GM21717 (cell line): ENCODE measurements at regions not wholly inside any gene's neighbourhood (a gene's known extent, or its start where the extent isn't known, plus 50 kb on each side); places are given as distances from the start of the nearest gene placed in this dataset.
"Not testable (repeated sequence)": the region's sequence is repeated elsewhere in the genome, so short reads cannot be mapped to it uniquely, and the experiment has no call there.

Source experiments
- ATAC-seq: cut with Tn5 transposase; IDR thresholded peaks from one replicate; pipeline ENCODE4 v1.9.1; 2021; ENCODE audit warnings: mild to moderate bottlenecking, moderate library complexity; ENCODE audit not compliant: unreplicated experiment

DNA sequence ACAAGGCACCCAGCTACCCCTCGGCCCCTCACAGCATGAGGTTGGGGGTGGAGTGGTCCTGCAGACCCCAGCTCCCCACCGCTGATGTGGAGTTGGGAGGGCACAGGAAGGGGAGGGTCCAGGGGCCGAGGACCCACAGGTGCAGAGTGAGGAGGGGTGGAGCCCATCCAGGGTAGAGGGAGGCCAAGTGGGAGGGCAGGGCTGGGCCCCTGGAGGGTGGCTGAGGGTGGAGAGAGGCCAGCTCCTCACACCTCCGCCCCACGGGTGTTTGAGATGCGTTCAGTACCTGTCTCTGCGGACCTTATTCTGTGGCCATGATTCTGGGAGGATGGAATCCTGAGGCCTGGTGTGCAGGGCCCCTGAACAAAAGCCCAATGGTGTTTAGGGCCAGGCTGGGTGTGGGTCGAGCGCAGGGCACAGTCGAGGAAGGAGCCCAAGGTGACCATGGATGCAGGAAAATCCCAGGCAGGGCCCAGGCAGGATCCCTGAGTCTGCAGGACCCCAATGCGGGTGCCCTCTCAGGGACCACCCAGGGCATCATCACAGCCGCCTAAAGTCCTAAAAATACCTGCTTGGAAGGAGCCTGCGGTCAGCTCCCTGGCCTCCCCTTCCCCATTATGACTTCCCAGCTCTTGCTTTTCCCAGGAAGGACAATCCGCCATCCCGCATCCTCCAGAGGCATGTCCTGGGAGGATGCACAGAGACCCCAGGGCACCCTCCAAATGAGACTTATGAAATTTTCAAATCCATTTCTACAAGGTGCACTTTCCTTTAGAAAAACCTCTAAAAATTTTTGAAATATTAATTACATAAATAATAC lies 377.1 kb upstream of the SFSWAP start:
- ATAC-seq: no peak

DNA sequence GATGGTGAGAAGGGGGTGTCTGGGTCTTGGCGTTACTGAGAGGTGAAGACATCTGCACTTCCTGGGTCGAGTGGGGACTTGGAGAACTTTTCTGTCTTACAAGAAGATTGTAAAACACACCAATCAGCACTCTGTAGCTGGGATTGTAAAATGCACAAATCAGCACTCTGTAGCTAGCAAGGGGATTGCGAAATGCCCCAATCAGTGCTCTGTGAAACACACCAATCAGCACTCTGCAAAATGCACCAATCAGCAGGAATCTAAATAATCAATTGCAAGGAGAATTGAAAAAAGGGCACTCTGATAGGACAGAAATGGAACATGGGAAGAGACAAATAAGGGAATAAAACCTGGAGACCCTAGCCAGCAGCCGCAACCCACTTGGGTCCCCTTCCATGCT lies 376.1 kb upstream of the SFSWAP start:
- ATAC-seq: no peak

DNA sequence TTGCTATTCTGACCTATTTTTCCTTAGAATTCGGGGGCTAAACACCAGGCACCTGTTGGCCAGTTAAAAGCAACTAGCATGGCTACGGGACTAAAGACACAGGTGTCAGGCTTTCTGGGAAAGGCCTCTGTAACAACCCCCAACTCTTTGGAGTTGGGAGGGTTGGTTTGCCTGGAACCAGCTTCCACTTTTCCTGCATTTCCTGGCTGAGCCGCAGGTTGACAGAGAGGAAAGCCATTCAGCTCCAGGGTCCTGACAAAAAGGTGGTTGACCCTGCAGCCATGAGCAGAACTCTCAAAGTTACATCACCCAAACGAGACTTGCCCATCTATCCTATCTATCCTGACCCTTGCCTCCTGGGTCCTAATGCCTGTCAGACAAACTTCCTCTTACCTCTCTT lies 375.4 kb upstream of the SFSWAP start:
- ATAC-seq: no peak

DNA sequence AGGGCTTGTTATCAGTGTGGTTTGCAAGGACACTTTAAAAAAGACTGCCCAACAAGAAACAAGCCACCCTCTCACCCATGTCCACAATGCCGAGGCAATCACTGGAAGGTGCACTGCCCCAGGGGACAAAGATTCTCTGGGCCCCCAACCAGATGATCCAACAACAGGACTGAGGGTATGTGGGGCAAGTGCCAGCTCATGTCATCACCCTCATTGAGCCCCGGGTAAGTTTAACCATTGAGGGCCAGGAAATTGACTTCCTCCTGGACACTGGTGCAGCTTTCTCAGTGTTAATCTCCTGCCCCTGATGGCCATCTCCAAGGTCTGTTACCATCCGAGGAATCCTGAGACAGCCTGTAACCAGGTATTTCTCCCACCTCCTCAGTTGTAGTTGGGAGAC lies 373.0 kb upstream of the SFSWAP start:
- not testable (repeated sequence) for ATAC-seq

DNA sequence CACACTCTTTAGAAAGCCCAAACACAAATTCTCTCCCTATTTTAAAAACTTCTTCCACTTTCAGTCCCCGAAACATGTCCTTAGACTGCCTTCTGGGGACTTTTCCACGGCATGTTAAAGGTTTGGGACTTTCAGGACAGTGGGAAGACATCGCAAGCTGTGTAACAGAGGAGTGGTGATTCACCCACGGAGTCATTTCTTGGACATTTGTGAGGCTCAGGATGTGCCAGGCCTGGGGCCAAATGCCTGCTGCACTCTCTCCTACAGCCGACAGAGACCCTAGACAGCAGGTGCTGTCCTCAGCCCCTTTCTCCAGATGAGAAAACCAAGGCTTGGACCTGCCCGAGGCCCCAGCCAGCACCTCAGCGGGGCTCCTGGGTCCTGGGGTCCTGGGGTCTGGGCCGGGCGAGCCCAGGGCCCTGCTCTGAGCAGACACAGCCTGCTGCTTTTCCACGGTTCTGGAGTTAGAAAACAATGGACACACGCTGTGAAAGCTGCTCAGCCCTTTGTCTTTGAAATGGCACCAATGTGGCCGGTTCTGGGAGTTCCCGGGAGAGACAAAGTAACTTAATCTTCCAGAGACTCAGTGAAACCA lies 370.2 kb upstream of the SFSWAP start:
- no peak for ATAC-seq

DNA sequence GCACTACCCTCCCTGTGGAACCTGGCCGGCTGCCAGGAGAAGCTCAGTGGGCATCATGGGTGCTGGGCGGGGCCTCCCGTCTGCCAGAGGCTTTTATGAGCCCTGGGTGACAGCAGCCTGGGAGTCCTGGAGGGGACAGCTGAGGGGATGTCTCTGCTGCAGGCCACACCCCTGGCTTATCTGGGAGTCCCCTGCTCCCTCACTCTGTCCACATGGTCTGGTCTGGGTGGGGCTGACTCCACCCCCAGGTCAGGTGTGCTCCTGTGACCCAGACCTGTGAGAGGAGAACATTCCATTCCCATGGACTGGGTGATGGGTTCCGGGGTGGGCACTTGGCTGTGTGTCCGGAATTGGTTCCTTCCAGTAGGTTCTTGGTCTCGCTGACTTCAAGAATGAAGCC lies 369.3 kb upstream of the SFSWAP start:
- not testable (repeated sequence) for ATAC-seq

DNA sequence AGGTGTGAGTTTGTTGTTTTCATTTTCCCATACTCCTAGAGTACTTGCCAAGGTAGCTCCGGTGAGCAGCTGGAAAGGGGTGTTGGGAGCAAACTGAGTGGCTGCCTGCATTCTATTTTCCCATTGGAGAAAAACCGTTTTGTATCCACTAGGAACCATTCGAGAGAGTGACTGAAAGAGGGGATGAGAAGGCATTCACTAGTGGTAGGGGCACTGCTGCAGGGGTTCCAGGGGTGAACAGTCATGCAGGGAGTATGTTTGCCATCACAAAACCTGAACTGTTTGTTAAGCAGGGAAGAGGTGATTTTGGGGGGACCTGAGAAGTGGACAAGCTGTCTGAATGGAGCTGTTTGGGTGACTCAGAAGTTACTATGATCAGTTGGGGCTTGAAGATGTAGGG lies 367.5 kb upstream of the SFSWAP start:
- not testable (repeated sequence) for ATAC-seq

DNA sequence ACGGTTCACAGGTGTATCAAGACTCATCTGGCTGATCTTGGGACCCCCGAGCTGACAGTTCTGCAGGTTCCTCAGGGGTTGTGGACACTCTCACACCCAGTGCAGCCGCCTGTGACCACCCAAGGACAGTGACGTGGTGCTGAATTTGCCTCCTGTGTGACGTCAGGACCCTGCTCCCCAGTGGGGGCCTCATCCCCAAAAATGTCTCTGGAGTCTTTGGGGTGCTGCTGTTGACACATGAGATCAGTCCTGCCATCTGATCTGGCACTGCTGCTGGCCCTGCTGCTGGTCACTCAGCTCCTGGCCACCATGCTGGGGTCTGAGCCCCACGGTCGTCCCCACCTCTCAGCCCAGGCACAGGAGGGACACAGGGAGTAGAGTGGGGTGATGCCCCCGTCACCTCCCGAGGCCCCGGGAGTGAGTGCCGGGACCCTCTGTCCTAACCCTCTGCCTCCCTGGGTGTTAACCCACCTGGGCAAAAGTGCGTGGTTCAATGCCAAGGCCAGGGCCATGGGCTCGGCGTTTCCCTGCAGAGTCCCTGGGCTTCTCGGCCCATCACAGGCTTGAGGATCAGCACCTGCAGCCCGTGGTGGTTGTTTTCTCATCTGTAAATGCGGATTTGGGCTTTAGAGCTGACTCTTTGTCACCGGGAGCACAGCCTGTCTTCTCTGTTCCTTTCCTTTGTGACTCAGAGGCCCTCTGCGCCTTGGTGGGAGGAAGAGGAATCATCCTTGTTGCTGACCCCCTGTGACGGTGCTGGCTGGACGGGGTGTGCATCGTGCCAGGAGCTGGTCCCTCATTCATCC lies 366.0 kb upstream of the SFSWAP start:
- not testable (repeated sequence) for ATAC-seq

DNA sequence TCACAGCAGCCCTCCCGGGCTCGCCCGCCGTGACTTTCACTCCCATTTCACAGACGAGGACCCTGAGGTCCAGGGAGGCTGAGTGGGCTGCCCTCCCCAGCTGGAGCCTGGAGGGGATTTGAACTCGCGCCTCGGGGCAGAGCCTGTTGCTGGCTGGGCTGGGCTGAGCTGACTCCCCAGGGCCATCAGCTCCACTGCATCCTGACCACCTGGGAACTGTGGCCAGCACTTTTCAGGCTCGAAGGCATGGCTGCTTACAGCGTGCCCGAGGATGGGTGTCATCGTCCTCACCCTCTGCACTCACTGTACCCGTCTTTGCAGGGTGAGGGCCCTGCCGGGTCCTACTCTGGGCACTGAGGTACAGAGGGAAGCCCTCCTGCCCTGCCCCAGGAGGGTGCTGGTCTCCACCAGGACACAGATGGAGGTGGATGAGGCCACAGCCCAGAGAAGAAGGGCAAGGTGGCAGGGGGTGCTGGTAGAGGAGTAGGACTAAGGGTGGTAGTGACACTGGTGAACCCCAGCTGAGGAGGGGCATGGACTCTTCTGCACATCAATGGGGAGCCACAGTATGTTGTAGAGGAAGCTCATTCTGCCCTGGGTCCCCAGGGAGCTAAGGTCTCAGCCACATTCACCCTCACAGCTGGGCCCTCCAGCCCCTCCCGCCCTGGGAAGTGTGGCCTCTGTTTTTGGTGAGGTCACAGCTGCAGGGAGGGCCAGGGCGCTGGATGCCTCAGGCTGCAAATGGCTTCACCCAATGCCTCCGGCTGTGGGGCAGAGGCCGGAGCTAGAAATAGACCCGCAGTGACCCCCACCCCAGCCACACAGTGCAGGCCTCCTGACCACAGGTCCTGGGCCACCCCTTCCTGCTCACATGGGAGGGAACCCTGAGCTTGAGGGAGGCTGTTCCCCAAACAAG lies 365.1 kb upstream of the SFSWAP start:
- ATAC-seq: no peak

DNA sequence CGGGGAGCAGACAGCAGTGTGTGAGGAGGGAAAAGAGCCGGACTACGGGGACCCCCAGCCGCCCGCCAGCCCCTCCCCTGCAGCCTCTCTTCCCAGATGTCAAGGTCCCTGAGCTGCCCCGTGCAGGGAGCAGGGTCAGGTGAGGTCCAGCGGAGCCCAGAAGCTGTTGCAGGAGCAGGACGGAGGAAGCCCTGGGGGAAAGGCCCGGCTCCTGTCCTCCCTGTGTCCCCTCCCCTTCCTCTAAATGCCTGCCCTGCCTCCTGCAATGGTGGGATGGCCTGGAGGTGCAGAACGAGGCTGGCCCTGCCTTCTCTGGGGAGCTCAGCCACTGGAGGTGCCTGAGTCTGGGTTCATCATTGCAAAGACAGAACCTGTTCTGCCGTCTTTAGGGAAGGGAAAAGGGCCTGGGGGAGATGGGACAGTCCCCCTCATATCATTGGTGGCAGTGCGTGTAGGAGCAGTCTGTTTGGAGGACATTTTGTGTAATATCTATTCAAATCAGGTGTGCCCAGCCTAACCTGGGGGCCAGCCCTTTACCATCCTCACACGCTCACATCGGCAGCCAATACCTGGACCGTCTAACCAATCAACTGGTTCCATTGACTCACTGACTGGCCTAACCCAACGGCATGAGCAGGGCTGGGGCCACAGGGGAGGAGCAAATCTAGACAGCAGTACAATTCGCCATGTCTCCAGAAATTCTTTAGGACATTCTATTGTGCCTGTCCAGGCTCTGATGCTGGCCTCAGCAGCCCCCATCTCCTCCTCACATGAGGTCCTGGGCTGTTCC lies 364.1 kb upstream of the SFSWAP start:
- ATAC-seq: no peak

DNA sequence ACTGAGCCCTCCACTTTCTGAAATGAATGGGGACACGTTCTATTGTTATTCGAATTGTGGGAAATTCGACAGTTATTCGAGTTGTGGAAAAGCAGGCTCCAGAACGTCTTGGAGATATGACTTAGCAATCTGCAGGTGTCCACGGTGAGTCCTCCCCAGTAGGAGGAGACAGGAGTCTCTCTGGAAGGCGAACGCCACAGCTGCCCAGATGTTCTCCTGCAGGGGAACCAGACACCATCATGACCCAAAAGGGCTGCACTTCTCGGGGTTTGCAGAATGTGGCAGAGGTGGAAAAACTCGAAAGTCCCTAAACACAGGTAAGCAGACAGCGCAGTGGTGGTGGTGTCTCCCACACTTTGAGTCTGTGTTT lies 363.6 kb upstream of the SFSWAP start:
- no peak for ATAC-seq

DNA sequence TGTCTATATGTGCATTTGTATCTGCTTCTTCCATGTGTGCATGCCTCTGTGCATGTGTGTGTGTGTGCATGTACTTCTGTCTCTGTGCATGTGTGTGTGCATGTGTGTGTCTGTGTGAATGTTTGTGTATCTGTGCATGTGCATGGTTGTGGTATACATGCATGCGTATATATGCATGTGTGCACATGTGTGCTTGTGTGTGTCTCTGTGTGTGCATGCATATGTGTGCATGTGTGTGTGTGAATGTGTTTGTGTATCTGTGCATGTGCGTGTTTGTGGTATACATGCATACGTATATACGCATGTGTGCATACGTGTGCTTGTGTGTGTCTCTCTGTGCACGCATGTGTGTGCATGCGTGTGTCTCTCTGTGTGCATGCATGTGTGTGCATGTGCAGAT lies 363.2 kb upstream of the SFSWAP start:
- no peak for ATAC-seq

DNA sequence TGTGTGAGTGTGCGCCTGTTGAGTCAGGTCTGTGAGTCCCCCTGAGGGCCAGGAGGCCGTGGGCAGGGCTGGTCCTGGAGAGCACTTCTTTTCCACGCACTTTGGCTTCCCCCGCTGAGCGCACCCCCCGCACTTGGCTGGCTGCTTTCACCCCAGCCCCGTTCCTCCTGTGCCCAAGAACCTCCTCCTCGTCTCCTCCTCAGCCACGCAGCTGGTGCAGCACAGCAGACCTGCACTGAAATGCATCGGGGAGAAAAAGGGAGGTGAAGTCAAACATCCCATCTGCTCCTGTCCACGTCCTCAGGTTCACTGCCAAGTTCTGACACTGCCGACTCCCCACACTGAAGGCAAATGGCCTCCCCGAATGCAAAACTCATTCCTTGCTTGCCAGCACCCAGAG lies 362.7 kb upstream of the SFSWAP start:
- ATAC-seq: no peak

DNA sequence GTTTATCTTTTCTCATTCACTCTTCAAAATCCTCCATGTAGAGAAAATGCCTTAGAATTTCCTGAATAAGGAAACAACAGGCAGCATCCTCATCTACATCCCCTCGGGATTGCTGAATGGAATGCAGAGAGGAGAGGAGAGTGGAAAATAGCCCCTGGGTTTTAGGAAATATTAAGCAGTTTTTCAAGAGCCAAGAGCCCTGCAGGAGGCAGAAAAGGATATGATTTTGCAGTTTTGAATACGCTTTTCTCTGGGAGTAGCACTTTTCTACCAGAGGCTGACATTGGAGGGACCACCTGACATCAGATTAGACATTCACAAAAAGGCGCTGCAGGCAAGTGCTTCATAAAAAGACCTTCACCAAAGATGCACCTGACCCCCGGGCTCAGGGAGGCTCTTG lies 362.2 kb upstream of the SFSWAP start:
- ATAC-seq: no peak

DNA sequence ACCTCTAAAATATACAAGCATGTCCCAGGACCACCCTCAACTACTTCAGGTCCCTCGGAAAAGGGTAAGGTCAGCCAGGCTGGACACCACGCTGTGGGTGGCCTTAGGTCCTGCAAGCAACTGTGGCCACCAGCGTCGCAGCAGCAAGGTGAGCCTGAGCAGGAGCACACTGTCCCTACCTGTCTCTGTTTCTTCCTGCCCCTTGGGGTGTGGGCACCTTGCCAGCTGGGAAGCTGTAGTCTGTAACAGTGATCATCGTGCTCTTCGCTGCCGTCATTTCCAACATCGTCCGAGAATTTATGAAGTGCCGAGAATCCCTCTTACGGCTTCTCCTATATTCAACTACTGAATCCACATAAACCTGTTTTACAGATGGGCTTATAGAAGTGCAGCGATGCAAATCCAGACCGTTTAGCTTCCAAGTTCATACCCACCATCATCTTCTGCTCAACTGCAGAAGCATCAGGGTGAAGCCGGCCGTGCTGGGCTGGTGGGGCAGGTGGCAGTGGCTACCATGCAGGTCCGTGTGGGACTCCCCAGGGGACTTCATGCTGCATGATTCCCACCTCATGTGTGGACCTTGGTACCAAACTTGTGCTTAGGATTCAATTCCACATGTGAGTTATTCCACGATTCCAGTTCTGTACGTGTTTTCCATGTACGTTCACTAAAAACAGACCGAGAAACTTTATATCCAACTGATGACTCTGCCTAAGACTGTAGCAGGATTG lies 361.3 kb upstream of the SFSWAP start:
- no peak for ATAC-seq

DNA sequence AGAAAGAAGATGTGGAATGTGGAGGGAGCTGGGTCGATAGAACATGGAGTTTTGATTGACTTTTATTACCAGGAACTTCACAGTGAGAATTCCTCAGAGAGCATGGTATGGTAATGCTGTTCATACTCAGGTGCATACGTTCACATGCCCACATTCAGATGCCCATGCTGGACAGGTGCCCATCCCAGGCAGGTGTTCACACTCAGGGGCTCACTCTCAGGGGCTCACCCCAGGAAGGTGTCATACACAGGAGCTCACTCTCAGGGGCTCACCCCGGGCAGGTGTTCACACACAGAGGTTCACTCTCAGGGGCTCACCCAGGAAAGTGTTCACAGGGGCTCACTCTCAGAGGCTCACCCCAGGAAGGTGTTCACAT lies 360.0 kb upstream of the SFSWAP start:
- ATAC-seq: no peak

DNA sequence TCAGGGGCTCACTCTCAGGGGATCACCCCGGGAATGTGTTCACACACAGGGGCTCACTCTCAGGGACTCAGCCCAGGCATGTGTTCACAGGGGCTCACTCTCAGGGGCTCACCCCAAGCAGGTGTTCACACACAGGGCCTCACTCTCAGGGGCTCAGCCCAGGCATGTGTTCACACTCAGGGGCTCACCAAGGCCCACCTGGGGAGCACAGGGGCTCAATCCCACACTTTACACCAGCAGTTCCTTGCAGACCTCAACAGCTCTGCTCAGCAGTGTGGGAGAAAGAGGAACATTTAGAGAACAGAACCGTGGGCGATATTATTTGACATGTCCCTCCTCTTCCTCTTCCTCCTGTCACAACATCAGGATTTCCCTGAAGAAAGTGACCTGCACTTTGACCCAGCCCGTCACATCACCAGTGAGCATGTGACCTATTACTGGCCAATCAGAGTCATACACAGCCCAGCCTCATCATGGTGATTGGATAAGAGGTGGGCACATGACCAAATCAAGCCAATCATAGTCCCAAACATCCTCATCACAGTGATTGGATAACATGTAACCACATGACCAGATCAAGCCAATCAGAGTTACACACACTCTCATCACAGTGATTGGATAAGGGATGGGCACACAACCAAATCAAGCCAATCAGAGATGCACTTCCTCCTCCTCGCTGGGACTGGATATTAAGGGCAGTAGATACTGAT lies 359.4 kb upstream of the SFSWAP start:
- ATAC-seq: no peak

DNA sequence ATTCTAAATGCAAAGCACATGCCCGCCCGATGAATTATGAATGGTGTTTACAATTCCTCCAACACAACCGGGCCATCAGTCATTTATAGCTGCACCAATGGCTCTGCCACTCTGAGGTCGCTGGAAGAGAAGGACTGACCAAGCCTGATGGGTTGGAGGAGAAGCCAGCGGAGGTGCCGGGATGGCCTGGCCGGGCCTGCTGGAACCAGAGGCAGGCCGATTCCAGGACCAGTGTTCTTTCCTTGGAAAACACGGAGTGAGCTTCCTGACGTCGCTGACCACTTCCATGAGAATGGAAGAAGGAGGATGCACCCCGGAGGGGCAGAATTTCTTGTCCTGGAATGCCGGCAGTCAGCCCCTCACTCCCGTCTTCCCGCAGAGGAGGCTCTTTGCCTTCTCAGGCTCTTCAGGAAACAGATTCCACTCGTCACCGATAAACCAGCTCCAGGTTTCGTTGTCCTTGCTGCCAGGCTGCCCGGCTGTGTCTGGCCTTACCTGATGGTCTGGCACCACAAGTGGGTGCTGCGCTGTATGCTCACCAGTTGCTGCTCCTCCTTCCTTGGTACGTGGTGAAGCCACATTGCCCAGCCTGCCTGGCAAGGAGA lies 358.5 kb upstream of the SFSWAP start:
- ATAC-seq: no peak
